Loucy (cell line): ENCODE measurements at regions not wholly inside any gene's neighbourhood (a gene's known extent, or its start where the extent isn't known, plus 50 kb on each side); places are given as distances from the start of the nearest gene placed in this dataset.

Experiments used
- H2AFZ ChIP-seq: fragments of 200-600 bp; sonication (generic); 2 replicates; pipeline ENCODE4 v1.6.0; 2016; ENCODE audit warnings: antibody characterized with exemption, mild to moderate bottlenecking, low read length, moderate library complexity
- H3F3A ChIP-seq: fragments of 200-600 bp; 2 replicates; pipeline ENCODE4 v1.6.0; 2016; ENCODE audit warnings: antibody characterized with exemption, low read depth, mild to moderate bottlenecking
- H3K27me3 ChIP-seq: fragments of 200-600 bp; sonication (generic); 2 replicates; pipeline ENCODE4 v1.6.1; 2014; ENCODE audit warnings: low read length, mild to moderate bottlenecking; ENCODE audit not compliant: insufficient read depth, poor library complexity, severe bottlenecking
- H3K36me3 ChIP-seq: fragments of 200-600 bp; sonication (generic); 2 replicates; pipeline ENCODE4 v1.6.1; 2016; ENCODE audit warnings: low read length; ENCODE audit not compliant: insufficient read depth
- H3K4me1 ChIP-seq: fragments of 200-600 bp; sonication (generic); 2 replicates; pipeline ENCODE4 v1.5.1; 2014; ENCODE audit warnings: low read length, mild to moderate bottlenecking; ENCODE audit not compliant: insufficient read depth, poor library complexity, severe bottlenecking
- H3K4me2 ChIP-seq: fragments of 200-600 bp; sonication (generic); 2 replicates; pipeline ENCODE4 v1.6.0; 2014; ENCODE audit warnings: antibody characterized with exemption, low read length, low read depth, mild to moderate bottlenecking; ENCODE audit not compliant: poor library complexity, severe bottlenecking
- H3K4me3 ChIP-seq: fragments of 200-600 bp; sonication (generic); 2 replicates; pipeline ENCODE4 v1.5.1; 2014; ENCODE audit warnings: low read length, mild to moderate bottlenecking, mixed read lengths; ENCODE audit not compliant: poor library complexity, severe bottlenecking
- H3K79me2 ChIP-seq: fragments of 200-600 bp; sonication (generic); 2 replicates; pipeline ENCODE4 v1.6.1; 2014; ENCODE audit warnings: low read length; ENCODE audit not compliant: insufficient read depth
- H3K9ac ChIP-seq: fragments of 200-600 bp; sonication (generic); 2 replicates; pipeline ENCODE4 v1.6.0; 2014; ENCODE audit warnings: mild to moderate bottlenecking, low read depth, low read length, moderate library complexity; ENCODE audit not compliant: poor library complexity, severe bottlenecking
- H3K9me2 ChIP-seq: fragments of 200-600 bp; sonication (generic); replicated peaks from 2 replicates; pipeline ENCODE4 v1.6.1; 2016; ENCODE audit warnings: low read depth, low read length, mixed read lengths
- H3K9me3 ChIP-seq: fragments of 200-600 bp; sonication (generic); 2 replicates; pipeline ENCODE4 v1.6.1; 2014; ENCODE audit warnings: mild to moderate bottlenecking, antibody characterized with exemption, low read length, low read depth; ENCODE audit not compliant: insufficient read depth
- H4K20me1 ChIP-seq: fragments of 200-600 bp; sonication (generic); 2 replicates; pipeline ENCODE4 v1.6.0; 2014; ENCODE audit warnings: antibody characterized with exemption, low read length, mild to moderate bottlenecking; ENCODE audit not compliant: insufficient read depth, poor library complexity, severe bottlenecking
- CTCF ChIP-seq: fragments of 200-600 bp; sonication (generic); conservative IDR thresholded peaks from 2 replicates; pipeline ENCODE4 v1.5.1; 2014; ENCODE audit warnings: mild to moderate bottlenecking, antibody characterized with exemption, low read length
- EZH2phosphoT487 ChIP-seq: fragments of 200-600 bp; IDR thresholded peaks from 2 replicates; pipeline ENCODE4 v1.6.1; 2018; ENCODE audit warnings: antibody characterized with exemption, mild to moderate bottlenecking, moderate library complexity, borderline replicate concordance

- Histone ChIP-seq H2AFZ (no peak overlapping the region), H3K79me2 (no peaks in the 10 kb centered on the region), H3K4me3 (no peak overlapping the region), H3K9me2 (no peaks in the 10 kb centered on the region), H3K36me3 (no peaks in the 10 kb centered on the region), H3K27me3 (no peaks in the 10 kb centered on the region), H3K4me2 (no peak overlapping the region), H3K9ac (no peak overlapping the region), H4K20me1 (no peaks in the 10 kb centered on the region), H3K4me1 (no peaks in the 10 kb centered on the region), H3K9me3 (no peaks in the 10 kb centered on the region), H3F3A (no peaks in the 10 kb centered on the region)
- TF ChIP-seq EZH2phosphoT487 = no peak
- no peak for TF ChIP-seq CTCF
Observed at GRCh38 chr13:73390100-73390499, 331.3 kb downstream of the KLF5 start.

GRCh38 chr13:73388586-73388985 is 329.8 kb downstream of the KLF5 start:
- Histone ChIP-seq H4K20me1 (no peaks in the 10 kb centered on the region), H3K4me2 (no peak overlapping the region), H3K4me1 (no peaks in the 10 kb centered on the region), H3K36me3 (no peaks in the 10 kb centered on the region), H3K4me3 (no peak overlapping the region), H3F3A (no peaks in the 10 kb centered on the region), H2AFZ (no peak overlapping the region), H3K9me2 (no peaks in the 10 kb centered on the region), H3K79me2 (no peaks in the 10 kb centered on the region), H3K27me3 (no peaks in the 10 kb centered on the region), H3K9me3 (no peaks in the 10 kb centered on the region), H3K9ac (no peak overlapping the region)
- TF ChIP-seq EZH2phosphoT487 = no peak
- no peak for TF ChIP-seq CTCF

GRCh38 chr13:73387318-73387717 is 328.5 kb downstream of the KLF5 start:
- no peak for TF ChIP-seq EZH2phosphoT487
- no peak for TF ChIP-seq CTCF
- Histone ChIP-seq H3K9me3 (no peaks in the 10 kb centered on the region), H2AFZ (no peak overlapping the region), H3K4me3 (no peak overlapping the region), H3K9ac (no peak overlapping the region), H3K4me1 (no peaks in the 10 kb centered on the region), H3K9me2 (no peaks in the 10 kb centered on the region), H3K79me2 (no peaks in the 10 kb centered on the region), H3F3A (no peaks in the 10 kb centered on the region), H3K27me3 (no peaks in the 10 kb centered on the region), H3K36me3 (no peaks in the 10 kb centered on the region), H4K20me1 (no peaks in the 10 kb centered on the region), H3K4me2 (no peak overlapping the region)
